ENCODE measurements at regions not wholly inside any gene's neighbourhood (a gene's known extent, or its start where the extent isn't known, plus 50 kb on each side); places are given as distances from the start of the nearest gene placed in this dataset.

DNA sequence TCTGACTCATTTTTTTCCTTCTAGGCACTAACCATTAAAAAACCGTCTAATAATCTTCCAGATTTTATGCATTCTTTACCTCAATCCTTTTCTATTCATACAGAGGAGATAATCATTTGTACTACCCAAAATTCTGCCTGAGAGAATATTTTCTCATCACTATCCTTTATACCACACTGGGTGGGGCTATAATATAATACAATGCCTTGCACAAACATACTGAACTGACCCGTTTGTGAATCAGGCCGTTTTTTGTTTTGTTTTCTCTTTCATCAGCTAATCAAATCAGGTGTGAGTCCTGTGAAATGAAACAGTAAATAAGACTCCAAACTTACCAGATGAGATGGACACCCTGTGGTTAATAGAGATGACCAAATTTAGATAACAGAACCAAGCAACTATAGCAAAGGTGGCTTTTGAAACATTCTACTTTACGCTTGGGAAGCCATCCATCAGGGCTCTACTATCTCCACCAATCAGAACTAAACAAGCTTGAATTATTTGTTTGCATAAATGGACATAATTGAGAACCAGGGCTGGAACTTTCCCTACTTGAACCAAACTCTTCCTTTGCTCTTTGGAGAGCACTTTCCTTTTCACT lies 573.0 kb downstream of the GABRG1 start:
- no peaks in the 10 kb centered on the region for H3K9me3 ChIP-seq (replicated peaks; ENCODE audit: control insufficient read depth, insufficient read depth, low read length)
- ChIA-PET POLR2A (no interaction called here), CTCF (interaction anchor here (0.7 to 0.9 kb wide), 2 partner anchors 11 to 73 kb away, joined by 3 read pairs; no protein-coding TSS in a partner anchor), RAD21 (ENCODE audit: unreplicated experiment) (no interaction called here), SMC1A (ENCODE audit: uncharacterized antibody, unreplicated experiment) (no interaction called here)
- no peak overlapping the region for H3K4me2 ChIP-seq (ENCODE audit: control insufficient read depth, insufficient read depth)
- H3K9ac ChIP-seq (ENCODE audit: control insufficient read depth, insufficient read depth, low read length) = no peak overlapping the region
- no peaks in the 10 kb centered on the region for H3K79me2 ChIP-seq (ENCODE audit: control insufficient read depth, insufficient read depth, low read length)
- no peak overlapping the region for H3K4me3 ChIP-seq
- H3K27ac ChIP-seq (ENCODE audit: control insufficient read depth, insufficient read depth) = no peak overlapping the region
- TF ChIP-seq RUNX3 (IDR thresholded peaks at IDR 0.05; ENCODE audit: low read length) = peak; percentile 30; the same call in 1 of the 2 replicates
- TF ChIP-seq ETV6 (conservative IDR thresholded peaks at IDR 0.05 in 1 of 2, IDR thresholded peaks at IDR 0.05 in 1 of 2; ENCODE audit: borderline replicate concordance in 1 of 2, low read depth in 1 of 2) = no peak
- no peak overlapping the region for H2AFZ ChIP-seq (ENCODE audit: control insufficient read depth, low read depth, low read length)
- BruUV-seq (replicated peaks) = no TSS peak
- no peaks in the 10 kb centered on the region for H3K36me3 ChIP-seq (ENCODE audit: control insufficient read depth in 2 of 2, insufficient read depth in 2 of 2, low read length in 1 of 2)
- in situ Hi-C loops (cut with MboI) = no loop called here
- under 1% methylated on average over 4 of the region's 4 CpGs for WGBS (ENCODE audit: insufficient coverage, insufficient replicate concordance, low lambda C conversion rate, missing lambda C conversion rate)
- no peaks in the 10 kb centered on the region for H4K20me1 ChIP-seq (ENCODE audit: control insufficient read depth, insufficient read depth)
- FAIRE-seq (no peak), ATAC-seq (peak; percentile 43), DNase-seq (ENCODE audit: low read depth, low spot score) (no peak)
- H3K4me1 ChIP-seq (ENCODE audit: control insufficient read depth, insufficient read depth, low read length) = no peaks in the 10 kb centered on the region
- intact Hi-C loops (cut with micrococcal nuclease; ENCODE audit: unreplicated experiment) = no loop called here
- H3K27me3 ChIP-seq (replicated peaks in 1 of 2; ENCODE audit: control insufficient read depth in 2 of 2, insufficient read depth in 2 of 2, low read length in 1 of 2) = no peaks in the 10 kb centered on the region

DNA sequence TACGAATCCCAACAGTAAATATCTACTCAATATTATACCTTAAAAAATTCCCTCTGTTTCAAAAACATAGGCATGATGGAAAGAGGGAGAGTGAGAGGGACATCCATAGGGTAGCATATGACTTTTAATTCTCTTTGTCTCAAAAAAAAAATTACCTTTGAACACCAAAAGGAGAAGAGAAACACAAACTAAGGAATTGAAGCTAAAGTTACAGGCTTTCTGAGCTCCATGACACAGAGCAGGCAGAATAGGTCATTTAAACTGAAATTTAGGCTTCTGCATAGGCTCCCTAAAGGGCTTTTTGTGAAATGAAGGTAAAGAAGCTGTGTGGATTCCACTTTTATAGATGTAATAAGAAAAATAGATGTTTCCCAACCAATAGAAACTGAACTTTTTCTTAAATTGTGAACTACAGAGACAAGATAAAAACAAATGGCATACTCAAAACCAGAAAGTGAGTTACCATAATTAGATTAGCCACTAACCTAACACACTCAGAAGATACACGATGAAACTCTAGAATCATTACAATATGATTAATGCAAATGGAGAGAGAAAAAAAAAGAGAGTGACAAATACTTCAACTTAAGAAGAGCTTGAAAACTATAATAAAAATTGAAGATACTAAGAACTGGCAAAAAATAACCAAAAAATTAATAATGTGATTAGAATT lies 584.6 kb downstream of the GABRG1 start:
- ATAC-seq (no peak), DNase-seq (ENCODE audit: low read depth, low spot score) (no peak), FAIRE-seq (no peak)
- TF ChIP-seq MEF2A (IDR thresholded peaks at IDR 0.05; ENCODE audit: insufficient read depth, low read depth, low read length) (peak; percentile 81), MEF2B (IDR thresholded peaks at IDR 0.05; ENCODE audit: partially characterized antibody, poor library complexity, severe bottlenecking) (peak; percentile 62), IKZF1 (conservative IDR thresholded peaks at IDR 0.05) (no peak), JUNB (IDR thresholded peaks at IDR 0.05) (peak; percentile 23; the same call in 1 of the 2 replicates), NFIC (IDR thresholded peaks at IDR 0.05; ENCODE audit: low read depth, low read length) (peak; percentile 51), RUNX3 (IDR thresholded peaks at IDR 0.05; ENCODE audit: low read length) (peak; percentile 57), LARP7 (IDR thresholded peaks at IDR 0.05) (no peak)
- TF ChIP-seq, protein P1, sequence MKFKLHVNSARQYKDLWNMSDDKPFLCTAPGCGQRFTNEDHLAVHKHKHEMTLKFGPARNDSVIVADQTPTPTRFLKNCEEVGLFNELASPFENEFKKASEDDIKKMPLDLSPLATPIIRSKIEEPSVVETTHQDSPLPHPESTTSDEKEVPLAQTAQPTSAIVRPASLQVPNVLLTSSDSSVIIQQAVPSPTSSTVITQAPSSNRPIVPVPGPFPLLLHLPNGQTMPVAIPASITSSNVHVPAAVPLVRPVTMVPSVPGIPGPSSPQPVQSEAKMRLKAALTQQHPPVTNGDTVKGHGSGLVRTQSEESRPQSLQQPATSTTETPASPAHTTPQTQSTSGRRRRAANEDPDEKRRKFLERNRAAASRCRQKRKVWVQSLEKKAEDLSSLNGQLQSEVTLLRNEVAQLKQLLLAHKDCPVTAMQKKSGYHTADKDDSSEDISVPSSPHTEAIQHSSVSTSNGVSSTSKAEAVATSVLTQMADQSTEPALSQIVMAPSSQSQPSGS (IDR thresholded peaks at IDR 0.05; ENCODE audit: low read length) = 0 out of 2 replicates have a peak, but pooled peaks have one; percentile 32
- TF ChIP-seq, protein P2, sequence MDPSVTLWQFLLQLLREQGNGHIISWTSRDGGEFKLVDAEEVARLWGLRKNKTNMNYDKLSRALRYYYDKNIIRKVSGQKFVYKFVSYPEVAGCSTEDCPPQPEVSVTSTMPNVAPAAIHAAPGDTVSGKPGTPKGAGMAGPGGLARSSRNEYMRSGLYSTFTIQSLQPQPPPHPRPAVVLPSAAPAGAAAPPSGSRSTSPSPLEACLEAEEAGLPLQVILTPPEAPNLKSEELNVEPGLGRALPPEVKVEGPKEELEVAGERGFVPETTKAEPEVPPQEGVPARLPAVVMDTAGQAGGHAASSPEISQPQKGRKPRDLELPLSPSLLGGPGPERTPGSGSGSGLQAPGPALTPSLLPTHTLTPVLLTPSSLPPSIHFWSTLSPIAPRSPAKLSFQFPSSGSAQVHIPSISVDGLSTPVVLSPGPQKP (IDR thresholded peaks at IDR 0.05; ENCODE audit: low read depth, low read length) = no peak
- ChIA-PET RAD21 (ENCODE audit: unreplicated experiment) (no interaction called here), POLR2A (no interaction called here), SMC1A (ENCODE audit: uncharacterized antibody, unreplicated experiment) (interaction anchor here (0.7 kb wide), 1 partner anchor 82 kb away, joined by 3 read pairs; no protein-coding TSS in a partner anchor), CTCF (no interaction called here)
- Histone ChIP-seq H3K4me3 (no peak overlapping the region), H3K4me2 (ENCODE audit: control insufficient read depth, insufficient read depth) (no peak overlapping the region), H3K36me3 (ENCODE audit: control insufficient read depth in 2 of 2, insufficient read depth in 2 of 2, low read length in 1 of 2) (no peaks in the 10 kb centered on the region), H3K27ac (ENCODE audit: control insufficient read depth, insufficient read depth) (no peak overlapping the region), H3K79me2 (ENCODE audit: control insufficient read depth, insufficient read depth, low read length) (no peaks in the 10 kb centered on the region), H3K9me3 (replicated peaks; ENCODE audit: control insufficient read depth, insufficient read depth, low read length) (no peaks in the 10 kb centered on the region), H3K9ac (ENCODE audit: control insufficient read depth, insufficient read depth, low read length) (no peak overlapping the region), H3K4me1 (ENCODE audit: control insufficient read depth, insufficient read depth, low read length) (no peaks in the 10 kb centered on the region), H2AFZ (ENCODE audit: control insufficient read depth, low read depth, low read length) (no peak overlapping the region), H3K27me3 (replicated peaks in 1 of 2; ENCODE audit: control insufficient read depth in 2 of 2, insufficient read depth in 2 of 2, low read length in 1 of 2) (no peaks in the 10 kb centered on the region), H4K20me1 (ENCODE audit: control insufficient read depth, insufficient read depth) (no peaks in the 10 kb centered on the region)
- in situ Hi-C loops (cut with MboI) = no loop called here
- BruUV-seq (replicated peaks) = no TSS peak
- WGBS (ENCODE audit: insufficient coverage, insufficient replicate concordance, low lambda C conversion rate, missing lambda C conversion rate) = 12% methylated on average over 2 of the region's 2 CpGs
- intact Hi-C loops (cut with micrococcal nuclease; ENCODE audit: unreplicated experiment) = no loop called here

Measured in GM12878 (cell line).